Panc1 (cell line): ENCODE measurements at regions not wholly inside any gene's neighbourhood (a gene's known extent, or its start where the extent isn't known, plus 50 kb on each side); places are given as distances from the start of the nearest gene placed in this dataset.

Experiments used
- ATAC-seq: fragments of 200-7000 bp; cut with Tn5 transposase; 2 replicates; pipeline ENCODE4 v1.9.1; 2020; ENCODE audit warnings: mild to moderate bottlenecking, moderate library complexity
- BruUV-seq: library from RNA; stranded (reverse); fragments of 400-500 nt; replicated peaks from 2 replicates; lab custom pipeline; 2021; lab: Mats Ljungman, UMichigan
- CTCF ChIA-PET: fragments of 300-600 bp; sonication (Branson Sonifier 250); formaldehyde crosslinking; loops from one replicate; lab custom pipeline; 2022; ENCODE audit warnings: antibody characterized with exemption; lab: Charles Lee
- POLR2A ChIA-PET: fragments of 300-600 bp; sonication (Branson Sonifier 250); formaldehyde crosslinking; loops from one replicate; lab custom pipeline; 2022; ENCODE audit warnings: antibody characterized with exemption; lab: Charles Lee
- DNase-seq: peaks from one replicate; pipeline ENCODE4 v3.0.0-alpha.2; 2010; ENCODE audit warnings: low read depth, low spot score
- H3K27ac ChIP-seq: 2 replicates; pipeline ENCODE4 v1.5.1; 2011; ENCODE audit warnings: mild to moderate bottlenecking, low read length, inconsistent platforms
- H3K27me3 ChIP-seq: fragments of 200-500 bp; sonication (Bioruptor generic); 2 replicates; pipeline ENCODE4 v1.6.0; 2014; ENCODE audit warnings: low read length, inconsistent platforms; ENCODE audit not compliant: control insufficient read depth, insufficient read depth
- H3K36me3 ChIP-seq: fragments of 200-500 bp; sonication (Bioruptor generic); 2 replicates; pipeline ENCODE4 v1.5.1; 2014; ENCODE audit warnings: inconsistent platforms, mild to moderate bottlenecking, low read length, moderate library complexity; ENCODE audit not compliant: control insufficient read depth, insufficient read depth
- H3K4me1 ChIP-seq: 2 replicates; pipeline ENCODE4 v1.5.1; 2011; ENCODE audit warnings: inconsistent platforms, mild to moderate bottlenecking, low read length, moderate library complexity; ENCODE audit not compliant: control insufficient read depth, insufficient read depth
- H3K4me3 ChIP-seq, 2 experiments: 2 replicates each; pipeline ENCODE4 v1.5.1; 2011 to 2012; ENCODE audit warnings: low read depth in 2 of 2, low read length in 2 of 2, mild to moderate bottlenecking in 2 of 2, inconsistent platforms in 1 of 2, moderate library complexity in 1 of 2
- H3K9me3 ChIP-seq: fragments of 200-500 bp; sonication (Bioruptor generic); 2 replicates; pipeline ENCODE4 v1.5.1; 2014; ENCODE audit warnings: low read depth, mild to moderate bottlenecking, inconsistent platforms, low read length, moderate library complexity; ENCODE audit not compliant: control insufficient read depth, insufficient read depth
- CTCF ChIP-seq: fragments of 450-650 bp; IDR thresholded peaks from 2 replicates; pipeline ENCODE4 v1.5.1; 2017; ENCODE audit warnings: mild to moderate bottlenecking
- POLR2AphosphoS5 ChIP-seq: IDR thresholded peaks from 2 replicates; pipeline ENCODE4 v1.6.1; 2012; ENCODE audit warnings: mild to moderate bottlenecking, low read depth, low read length, moderate library complexity
- REST ChIP-seq, 2 experiments: IDR thresholded peaks; 2 replicates each; pipeline ENCODE4 v1.6.1; 2011 to 2012; ENCODE audit warnings: low read depth in 2 of 2, control low read depth in 1 of 2, low read length in 1 of 2, mild to moderate bottlenecking in 1 of 2, moderate library complexity in 1 of 2; ENCODE audit not compliant: insufficient read depth in 1 of 2
- SIN3A ChIP-seq: IDR thresholded peaks from 2 replicates; pipeline ENCODE4 v1.6.1; 2012; ENCODE audit warnings: low read depth, mild to moderate bottlenecking, low read length, moderate library complexity, borderline replicate concordance; ENCODE audit not compliant: insufficient read depth
- TCF7L2 ChIP-seq: IDR thresholded peaks from 2 replicates; pipeline ENCODE4 v1.6.1; 2011; ENCODE audit warnings: mild to moderate bottlenecking, low read depth, low read length, inconsistent platforms
- in situ Hi-C: cut with HindIII; loops from 2 replicates; pipeline ENCODE4 v1.10.0; 2016; ENCODE audit warnings: low sequenced_read_pairs, low pct_unique_long_range_greater_than_20kb
- intact Hi-C: fragments of 100-400 bp; cut with micrococcal nuclease; formaldehyde crosslinking; loops from one replicate; pipeline ENCODE4 v1.10.0; 2022; ENCODE audit not compliant: unreplicated experiment

GRCh38 chr2:74045454-74045853 is 60.7 kb downstream of the TET3 start:
- intact Hi-C loops (no loop called here), in situ Hi-C loops (no loop called here)
- Histone ChIP-seq H3K27me3 (no peaks in the 10 kb centered on the region), H3K4me1 (no peaks in the 10 kb centered on the region), H3K27ac (no peak overlapping the region), H3K9me3 (no peaks in the 10 kb centered on the region), H3K4me3 (no peak overlapping the region), H3K36me3 (no peaks in the 10 kb centered on the region)
- no peak for ATAC-seq
- TF ChIP-seq REST (IDR thresholded peaks at IDR 0.05; ENCODE audit: insufficient read depth in 1 of 2, low read depth in 2 of 2, low read length in 1 of 2) = no peak
- no peak for TF ChIP-seq SIN3A
- no peak for TF ChIP-seq CTCF
- TF ChIP-seq TCF7L2 = no peak
- no peak for TF ChIP-seq POLR2AphosphoS5
- ChIA-PET CTCF (no interaction called here), POLR2A (no interaction called here)
- BruUV-seq = no TSS peak
- no peak for DNase-seq

GRCh38 chr2:74046441-74046840 is 61.7 kb downstream of the TET3 start:
- ATAC-seq (no peak), DNase-seq (no peak)
- TF ChIP-seq SIN3A = no peak
- no peak for TF ChIP-seq POLR2AphosphoS5
- no peak for TF ChIP-seq REST (IDR thresholded peaks at IDR 0.05; ENCODE audit: insufficient read depth in 1 of 2, low read depth in 2 of 2, low read length in 1 of 2)
- no peak for TF ChIP-seq TCF7L2
- no peak for TF ChIP-seq CTCF
- Histone ChIP-seq H3K27ac (no peak overlapping the region), H3K36me3 (no peaks in the 10 kb centered on the region), H3K4me1 (no peaks in the 10 kb centered on the region), H3K9me3 (no peaks in the 10 kb centered on the region), H3K27me3 (no peaks in the 10 kb centered on the region), H3K4me3 (no peak overlapping the region)
- in situ Hi-C loops = no loop called here
- ChIA-PET CTCF (no interaction called here), POLR2A (no interaction called here)
- BruUV-seq = no TSS peak
- intact Hi-C loops = no loop called here
